AG20443 (cell line): ENCODE measurements at regions not wholly inside any gene's neighbourhood (a gene's known extent, or its start where the extent isn't known, plus 50 kb on each side); places are given as distances from the start of the nearest gene placed in this dataset.
"Not testable (repeated sequence)": the region's sequence is repeated elsewhere in the genome, so short reads cannot be mapped to it uniquely, and the experiment has no call there.

Experiments used
- DNase-seq: peaks from one replicate; pipeline ENCODE4 v3.0.0; 2012; ENCODE audit warnings: low spot score, mixed read lengths

- no peak for DNase-seq
Observed at GRCh38 chr2:80969900-80970299, 665.3 kb upstream of the LRRTM1 start.

GRCh38 chr2:80968450-80968849 lies 663.9 kb upstream of the LRRTM1 start:
- no peak for DNase-seq

GRCh38 chr2:80947601-80948130 lies 643.1 kb upstream of the LRRTM1 start:
- DNase-seq = no peak

- no peak for DNase-seq
Observed at GRCh38 chr2:80943487-80943886, 638.9 kb upstream of the LRRTM1 start.

GRCh38 chr2:80942766-80943165 lies 638.2 kb upstream of the LRRTM1 start:
- no peak for DNase-seq

GRCh38 chr2:80938463-80938862 lies 633.9 kb upstream of the LRRTM1 start:
- DNase-seq = no peak

GRCh38 chr2:80931820-80932219 lies 627.3 kb upstream of the LRRTM1 start:
- DNase-seq = not testable (repeated sequence)

- DNase-seq = no peak
Observed at GRCh38 chr2:80930777-80931176, 626.2 kb upstream of the LRRTM1 start.

GRCh38 chr2:80926168-80926567 lies 621.6 kb upstream of the LRRTM1 start:
- DNase-seq = no peak

- DNase-seq = no peak
Observed at GRCh38 chr2:80896576-80896975, 592.0 kb upstream of the LRRTM1 start.

- DNase-seq = no peak
Observed at GRCh38 chr2:80894486-80894885, 589.9 kb upstream of the LRRTM1 start.

- no peak for DNase-seq
Observed at GRCh38 chr2:80893711-80894110, 589.2 kb upstream of the LRRTM1 start.

GRCh38 chr2:80889009-80889408 lies 584.5 kb upstream of the LRRTM1 start:
- DNase-seq = no peak

- no peak for DNase-seq
Observed at GRCh38 chr2:80887841-80888378, 583.4 kb upstream of the LRRTM1 start.

- DNase-seq = no peak
Observed at GRCh38 chr2:80874374-80874773, 569.8 kb upstream of the LRRTM1 start.

GRCh38 chr2:80869858-80870438 lies 565.4 kb upstream of the LRRTM1 start:
- DNase-seq = no peak

GRCh38 chr2:80863147-80863714 lies 558.7 kb upstream of the LRRTM1 start:
- DNase-seq = no peak

- no peak for DNase-seq
Observed at GRCh38 chr2:80858965-80859364, 554.4 kb upstream of the LRRTM1 start.

- DNase-seq = no peak
Observed at GRCh38 chr2:80856227-80856626, 551.7 kb upstream of the LRRTM1 start.

- DNase-seq = no peak
Observed at GRCh38 chr2:80854831-80855230, 550.3 kb upstream of the LRRTM1 start.

- no peak for DNase-seq
Observed at GRCh38 chr2:80852808-80853139, 548.2 kb upstream of the LRRTM1 start.

- no peak for DNase-seq
Observed at GRCh38 chr2:80852079-80852807, 547.7 kb upstream of the LRRTM1 start.

- DNase-seq = no peak
Observed at GRCh38 chr2:80830891-80831290, 526.3 kb upstream of the LRRTM1 start.
